ENCODE measurements at regions not wholly inside any gene's neighbourhood (a gene's known extent, or its start where the extent isn't known, plus 50 kb on each side); places are given as distances from the start of the nearest gene placed in this dataset.
"Not testable (repeated sequence)": the region's sequence is repeated elsewhere in the genome, so short reads cannot be mapped to it uniquely, and the experiment has no call there.

GRCh38 chr7:91405092-91405788, 141.0 kb downstream of the FZD1 start:
- DNase-seq (ENCODE audit: low read depth, low spot score) = no peak
- no peak overlapping the region for H3K4me3 ChIP-seq (ENCODE audit: low read depth, low read length)
- ChIA-PET POLR2A (no interaction called here), CTCF (no interaction called here)
- no peak for TF ChIP-seq CTCF (IDR thresholded peaks at IDR 0.05; ENCODE audit: insufficient read depth, low read length, missing control alignments)

GRCh38 chr7:91405873-91406272, 141.6 kb downstream of the FZD1 start:
- DNase-seq (ENCODE audit: low read depth, low spot score); POLR2A ChIA-PET; CTCF ChIA-PET; H3K4me3 ChIP-seq (ENCODE audit: low read depth, low read length): not testable (repeated sequence)

- TF ChIP-seq CTCF (IDR thresholded peaks at IDR 0.05; ENCODE audit: insufficient read depth, low read length, missing control alignments) = no peak
- no peak for DNase-seq (ENCODE audit: low read depth, low spot score)
- H3K4me3 ChIP-seq (ENCODE audit: low read depth, low read length) = no peak overlapping the region
- ChIA-PET POLR2A (no interaction called here), CTCF (no interaction called here)
These were observed 143.7 kb downstream of the FZD1 start for GRCh38 chr7:91407942-91408341.

GRCh38 chr7:91408388-91409154, 144.3 kb downstream of the FZD1 start:
- ChIA-PET POLR2A (no interaction called here), CTCF (no interaction called here)
- no peak overlapping the region for H3K4me3 ChIP-seq (ENCODE audit: low read depth, low read length)
- TF ChIP-seq CTCF (IDR thresholded peaks at IDR 0.05; ENCODE audit: insufficient read depth, low read length, missing control alignments) = no peak
- DNase-seq (ENCODE audit: low read depth, low spot score) = no peak

GRCh38 chr7:91411060-91411459, 146.8 kb downstream of the FZD1 start:
- TF ChIP-seq CTCF (IDR thresholded peaks at IDR 0.05; ENCODE audit: insufficient read depth, low read length, missing control alignments) = no peak
- H3K4me3 ChIP-seq (ENCODE audit: low read depth, low read length) = no peak overlapping the region
- ChIA-PET POLR2A (no interaction called here), CTCF (no interaction called here)
- no peak for DNase-seq (ENCODE audit: low read depth, low spot score)

- no peak for TF ChIP-seq CTCF (IDR thresholded peaks at IDR 0.05; ENCODE audit: insufficient read depth, low read length, missing control alignments)
- no peak overlapping the region for H3K4me3 ChIP-seq (ENCODE audit: low read depth, low read length)
- CTCF ChIA-PET = interaction anchor here (1.0 kb wide), 1 partner anchor 322 kb away, joined by 4 read pairs; no protein-coding TSS in a partner anchor
- no peak for DNase-seq (ENCODE audit: low read depth, low spot score)
- POLR2A ChIA-PET = no interaction called here
These were observed 148.1 kb downstream of the FZD1 start for GRCh38 chr7:91412298-91412697.

Measured in AG04449 (cell line).